ENCODE measurements at regions not wholly inside any gene's neighbourhood (a gene's known extent, or its start where the extent isn't known, plus 50 kb on each side); places are given as distances from the start of the nearest gene placed in this dataset.

- no peak for TF ChIP-seq YY1 (IDR thresholded peaks at IDR 0.05; ENCODE audit: insufficient read depth, insufficient read length)
- TF ChIP-seq ZNF274 (IDR thresholded peaks at IDR 0.05; ENCODE audit: low read depth, low read length), result no peak
- TF ChIP-seq SUZ12 (IDR thresholded peaks at IDR 0.05; ENCODE audit: extremely low read depth, insufficient read depth, insufficient read length), result no peak
Observed at GRCh38 chr2:2635025-2635528, 304.0 kb upstream of the MYT1L start.

GRCh38 chr2:2633017-2633416, 301.9 kb upstream of the MYT1L start:
- H3K9ac ChIP-seq (ENCODE audit: insufficient read length, low read depth), result no peak overlapping the region
- H3K27me3 ChIP-seq (ENCODE audit: insufficient read depth, insufficient read length), result no peaks in the 10 kb centered on the region
- H3K4me3 ChIP-seq (ENCODE audit: insufficient read length, low read depth), result no peak overlapping the region
- no peak for TF ChIP-seq YY1 (IDR thresholded peaks at IDR 0.05; ENCODE audit: insufficient read depth, insufficient read length)
- TF ChIP-seq SUZ12 (IDR thresholded peaks at IDR 0.05; ENCODE audit: extremely low read depth, insufficient read depth, insufficient read length), result no peak
- TF ChIP-seq ZNF274 (IDR thresholded peaks at IDR 0.05; ENCODE audit: low read depth, low read length), result no peak
- no peaks in the 10 kb centered on the region for H3K4me1 ChIP-seq (ENCODE audit: insufficient read depth, insufficient read length)
- no peaks in the 10 kb centered on the region for H3K36me3 ChIP-seq (ENCODE audit: insufficient read depth, insufficient read length, low read length)
- DNase-seq (ENCODE audit: low read depth, low spot score), result no peak
- no peaks in the 10 kb centered on the region for H3K9me3 ChIP-seq (ENCODE audit: insufficient read depth, low read length)

More at GRCh38 chr2:2635025-2635528, 304.0 kb upstream of the MYT1L start:
- Histone ChIP-seq H3K9me3 (ENCODE audit: insufficient read depth, low read length) (no peaks in the 10 kb centered on the region), H3K4me3 (ENCODE audit: insufficient read length, low read depth) (no peak overlapping the region), H3K9ac (ENCODE audit: insufficient read length, low read depth) (no peak overlapping the region), H3K27me3 (ENCODE audit: insufficient read depth, insufficient read length) (no peaks in the 10 kb centered on the region), H3K4me1 (ENCODE audit: insufficient read depth, insufficient read length) (no peaks in the 10 kb centered on the region), H3K36me3 (ENCODE audit: insufficient read depth, insufficient read length, low read length) (no peaks in the 10 kb centered on the region)
- no peak for DNase-seq (ENCODE audit: low read depth, low spot score)

- Histone ChIP-seq H3K36me3 (ENCODE audit: insufficient read depth, insufficient read length, low read length) (no peaks in the 10 kb centered on the region), H3K27me3 (ENCODE audit: insufficient read depth, insufficient read length) (no peaks in the 10 kb centered on the region), H3K4me1 (ENCODE audit: insufficient read depth, insufficient read length) (no peaks in the 10 kb centered on the region), H3K4me3 (ENCODE audit: insufficient read length, low read depth) (no peak overlapping the region), H3K9ac (ENCODE audit: insufficient read length, low read depth) (no peak overlapping the region), H3K9me3 (ENCODE audit: insufficient read depth, low read length) (no peaks in the 10 kb centered on the region)
- DNase-seq (ENCODE audit: low read depth, low spot score), result no peak
- TF ChIP-seq SUZ12 (IDR thresholded peaks at IDR 0.05; ENCODE audit: extremely low read depth, insufficient read depth, insufficient read length), result no peak
- TF ChIP-seq YY1 (IDR thresholded peaks at IDR 0.05; ENCODE audit: insufficient read depth, insufficient read length), result no peak
- no peak for TF ChIP-seq ZNF274 (IDR thresholded peaks at IDR 0.05; ENCODE audit: low read depth, low read length)
Observed at GRCh38 chr2:2623939-2624338, 292.9 kb upstream of the MYT1L start.

- H3K4me1 ChIP-seq (ENCODE audit: insufficient read depth, insufficient read length), result no peaks in the 10 kb centered on the region
- no peak overlapping the region for H3K9ac ChIP-seq (ENCODE audit: insufficient read length, low read depth)
- no peaks in the 10 kb centered on the region for H3K27me3 ChIP-seq (ENCODE audit: insufficient read depth, insufficient read length)
- TF ChIP-seq SUZ12 (IDR thresholded peaks at IDR 0.05; ENCODE audit: extremely low read depth, insufficient read depth, insufficient read length), result no peak
- no peak for TF ChIP-seq ZNF274 (IDR thresholded peaks at IDR 0.05; ENCODE audit: low read depth, low read length)
- TF ChIP-seq YY1 (IDR thresholded peaks at IDR 0.05; ENCODE audit: insufficient read depth, insufficient read length), result no peak
- DNase-seq (ENCODE audit: low read depth, low spot score), result no peak
- H3K36me3 ChIP-seq (ENCODE audit: insufficient read depth, insufficient read length, low read length), result no peaks in the 10 kb centered on the region
- no peak overlapping the region for H3K4me3 ChIP-seq (ENCODE audit: insufficient read length, low read depth)
- H3K9me3 ChIP-seq (ENCODE audit: insufficient read depth, low read length), result no peaks in the 10 kb centered on the region
Observed at GRCh38 chr2:2621855-2622254, 290.8 kb upstream of the MYT1L start.

GRCh38 chr2:2620604-2621003, 289.5 kb upstream of the MYT1L start:
- Histone ChIP-seq H3K4me3 (ENCODE audit: insufficient read length, low read depth) (no peak overlapping the region), H3K9me3 (ENCODE audit: insufficient read depth, low read length) (no peaks in the 10 kb centered on the region), H3K4me1 (ENCODE audit: insufficient read depth, insufficient read length) (no peaks in the 10 kb centered on the region), H3K27me3 (ENCODE audit: insufficient read depth, insufficient read length) (no peaks in the 10 kb centered on the region), H3K36me3 (ENCODE audit: insufficient read depth, insufficient read length, low read length) (no peaks in the 10 kb centered on the region), H3K9ac (ENCODE audit: insufficient read length, low read depth) (no peak overlapping the region)
- no peak for DNase-seq (ENCODE audit: low read depth, low spot score)
- no peak for TF ChIP-seq SUZ12 (IDR thresholded peaks at IDR 0.05; ENCODE audit: extremely low read depth, insufficient read depth, insufficient read length)
- no peak for TF ChIP-seq ZNF274 (IDR thresholded peaks at IDR 0.05; ENCODE audit: low read depth, low read length)
- no peak for TF ChIP-seq YY1 (IDR thresholded peaks at IDR 0.05; ENCODE audit: insufficient read depth, insufficient read length)

- no peaks in the 10 kb centered on the region for H3K36me3 ChIP-seq (ENCODE audit: insufficient read depth, insufficient read length, low read length)
- no peaks in the 10 kb centered on the region for H3K9me3 ChIP-seq (ENCODE audit: insufficient read depth, low read length)
- no peak overlapping the region for H3K9ac ChIP-seq (ENCODE audit: insufficient read length, low read depth)
- no peaks in the 10 kb centered on the region for H3K27me3 ChIP-seq (ENCODE audit: insufficient read depth, insufficient read length)
- H3K4me1 ChIP-seq (ENCODE audit: insufficient read depth, insufficient read length), result no peaks in the 10 kb centered on the region
- no peak for TF ChIP-seq YY1 (IDR thresholded peaks at IDR 0.05; ENCODE audit: insufficient read depth, insufficient read length)
- TF ChIP-seq ZNF274 (IDR thresholded peaks at IDR 0.05; ENCODE audit: low read depth, low read length), result no peak
- no peak for TF ChIP-seq SUZ12 (IDR thresholded peaks at IDR 0.05; ENCODE audit: extremely low read depth, insufficient read depth, insufficient read length)
- no peak for DNase-seq (ENCODE audit: low read depth, low spot score)
- no peak overlapping the region for H3K4me3 ChIP-seq (ENCODE audit: insufficient read length, low read depth)
Observed at GRCh38 chr2:2619995-2620394, 288.9 kb upstream of the MYT1L start.

GRCh38 chr2:2614452-2614851, 283.4 kb upstream of the MYT1L start:
- no peak overlapping the region for H3K9ac ChIP-seq (ENCODE audit: insufficient read length, low read depth)
- no peak overlapping the region for H3K4me3 ChIP-seq (ENCODE audit: insufficient read length, low read depth)
- TF ChIP-seq YY1 (IDR thresholded peaks at IDR 0.05; ENCODE audit: insufficient read depth, insufficient read length) (no peak), ZNF274 (IDR thresholded peaks at IDR 0.05; ENCODE audit: low read depth, low read length) (no peak), SUZ12 (IDR thresholded peaks at IDR 0.05; ENCODE audit: extremely low read depth, insufficient read depth, insufficient read length) (no peak)
- no peak for DNase-seq (ENCODE audit: low read depth, low spot score)
- H3K4me1 ChIP-seq (ENCODE audit: insufficient read depth, insufficient read length), result no peaks in the 10 kb centered on the region
- no peaks in the 10 kb centered on the region for H3K36me3 ChIP-seq (ENCODE audit: insufficient read depth, insufficient read length, low read length)
- H3K9me3 ChIP-seq (ENCODE audit: insufficient read depth, low read length), result no peaks in the 10 kb centered on the region; the same call in 1 of the 2 replicates
- no peaks in the 10 kb centered on the region for H3K27me3 ChIP-seq (ENCODE audit: insufficient read depth, insufficient read length)

Data from NT2/D1 (cell line).